ENCODE measurements at regions not wholly inside any gene's neighbourhood (a gene's known extent, or its start where the extent isn't known, plus 50 kb on each side); places are given as distances from the start of the nearest gene placed in this dataset.

GRCh38 chr11:101331411-101331810, 201.8 kb upstream of the PGR start:
- TF ChIP-seq CTCF (IDR thresholded peaks at IDR 0.05; ENCODE audit: low read length): no peak
- TF ChIP-seq EZH2 (IDR thresholded peaks at IDR 0.05; ENCODE audit: borderline replicate concordance, low read length): no peak
